Activated CD8-positive, alpha-beta memory T cell treated with anti-CD3 and anti-CD28 coated beads, Interleukin-2, amount 50 U/mL, for 24 hours (primary cell): ENCODE measurements at regions not wholly inside any gene's neighbourhood (a gene's known extent, or its start where the extent isn't known, plus 50 kb on each side); places are given as distances from the start of the nearest gene placed in this dataset.

Experiments
- DNase-seq: peaks from one replicate; pipeline ENCODE4 v3.0.0-alpha.2; 2020; ENCODE audit errors: extremely low read depth

DNA sequence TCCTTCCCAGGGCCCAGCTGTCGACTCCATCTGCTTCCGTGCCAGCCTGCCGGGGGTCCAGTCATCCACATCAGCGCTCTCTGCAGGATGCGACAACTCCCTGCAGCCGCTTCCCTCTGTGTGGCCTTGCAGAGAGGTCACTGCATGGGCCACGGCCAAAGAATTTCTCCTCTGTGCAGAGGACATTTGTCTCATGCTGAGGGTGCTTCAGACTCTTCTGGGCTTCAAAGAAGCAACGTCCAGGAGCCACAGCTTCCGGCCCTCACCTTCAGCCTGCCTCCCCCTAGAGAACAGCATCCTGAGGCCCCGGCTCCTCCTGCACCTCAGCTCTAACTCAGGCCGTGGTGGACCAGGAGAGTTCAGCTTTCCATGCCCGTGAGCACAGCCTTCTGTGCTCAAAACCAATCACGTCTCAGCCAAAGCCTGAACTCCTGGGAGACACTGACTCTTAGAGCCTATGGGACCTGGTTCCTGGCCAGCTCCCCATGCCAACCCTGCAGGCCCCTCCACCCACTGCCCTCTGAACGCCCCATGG is 258.9 kb downstream of the BRD1 start:
- DNase-seq, result no peak

DNA sequence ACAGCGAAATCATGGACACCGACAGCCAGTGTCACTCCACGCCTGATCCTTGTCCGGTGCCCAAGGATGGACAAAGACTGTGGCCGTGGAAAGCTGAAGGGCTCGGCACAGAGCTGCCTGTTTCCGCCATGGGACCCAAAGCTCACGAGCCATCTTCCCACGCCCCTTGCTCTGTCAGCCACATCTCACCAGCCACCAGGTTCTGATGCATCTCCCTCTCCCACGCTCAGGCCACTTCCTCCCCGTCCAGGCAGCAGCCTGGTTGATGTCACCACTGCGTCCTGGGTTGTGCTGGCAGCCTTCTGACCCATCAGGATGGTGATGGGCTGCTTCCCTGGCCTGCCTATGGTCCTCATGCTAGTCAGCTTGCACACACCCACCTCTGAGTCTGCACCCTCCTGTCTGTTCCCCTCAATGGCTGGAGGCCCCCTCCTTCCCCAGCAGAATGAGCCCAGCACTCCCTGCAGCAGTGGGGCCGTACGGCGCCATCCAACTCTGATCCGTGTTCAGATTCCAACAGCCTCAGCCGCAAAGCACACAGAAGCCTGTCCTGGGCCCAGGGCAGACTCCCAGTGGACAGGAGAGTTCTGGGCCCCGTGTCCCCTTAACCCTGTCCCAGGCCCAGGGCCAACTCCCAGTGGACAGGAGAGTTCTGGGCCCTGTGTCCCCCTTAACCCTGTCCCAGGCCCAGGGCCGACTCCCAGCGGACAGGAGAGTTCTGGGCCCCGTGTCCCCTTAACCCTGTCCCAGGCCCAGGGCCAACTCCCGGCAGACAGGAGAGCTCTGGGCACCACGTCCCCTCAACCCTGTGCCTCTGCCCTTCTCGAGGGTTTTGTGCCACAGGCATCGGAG is 259.5 kb downstream of the BRD1 start:
- no peak for DNase-seq

DNA sequence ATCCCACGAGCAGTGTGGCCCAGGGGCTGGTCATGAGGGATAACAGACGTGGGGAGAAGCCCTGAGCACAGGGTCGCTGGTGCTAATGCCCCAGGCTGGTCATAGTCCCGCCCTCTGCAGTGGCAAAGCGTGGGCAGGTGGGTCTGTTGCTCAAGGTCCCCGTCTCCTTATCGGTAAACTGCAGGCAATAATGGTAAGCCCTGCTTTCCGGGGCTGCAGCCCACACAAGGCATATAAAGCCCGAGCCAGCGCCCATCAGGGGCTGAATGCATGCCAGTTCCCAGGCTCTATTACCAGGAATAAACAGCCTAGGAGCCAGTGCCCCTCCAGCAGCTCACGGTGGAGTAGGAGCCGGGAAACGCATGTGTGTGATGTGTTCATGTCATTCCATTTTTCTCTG is 261.0 kb downstream of the BRD1 start:
- no peak for DNase-seq

DNA sequence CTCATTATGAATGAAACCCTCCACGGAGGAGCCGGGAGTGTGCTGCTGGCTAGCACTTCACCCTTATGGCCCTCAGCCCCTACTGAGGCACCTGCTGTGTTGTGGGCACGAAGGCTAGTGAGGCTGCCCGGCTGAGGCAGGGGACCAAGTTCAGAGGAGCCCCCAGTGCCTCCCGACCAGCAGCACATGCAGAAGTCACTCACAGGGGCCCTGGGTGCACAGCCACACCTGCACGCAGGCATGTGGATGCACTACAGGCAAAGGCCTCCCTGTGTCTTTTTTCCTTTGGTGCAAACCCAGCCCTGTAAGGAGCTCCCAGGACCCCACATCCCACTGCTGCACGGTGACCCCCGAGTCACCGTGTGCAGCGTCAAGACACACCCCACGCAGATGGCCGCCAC is 261.5 kb downstream of the BRD1 start:
- DNase-seq, result no peak

DNA sequence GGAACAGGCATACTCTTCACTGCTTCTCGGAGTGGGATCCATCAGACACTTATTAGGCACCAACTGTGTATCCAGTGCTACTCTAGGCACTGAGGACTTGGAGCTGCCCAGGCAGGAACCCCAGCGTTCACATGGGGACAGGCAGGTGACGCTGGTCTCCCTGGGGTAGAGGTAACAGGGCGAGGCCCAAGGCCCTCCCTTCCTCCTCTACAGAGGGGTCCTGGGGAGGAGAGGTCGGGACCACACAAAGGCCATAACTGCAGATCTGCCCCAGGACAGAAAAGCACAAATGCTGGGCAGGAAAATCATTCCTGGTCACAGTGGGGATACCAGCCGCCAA is 262.2 kb downstream of the BRD1 start:
- no peak for DNase-seq

DNA sequence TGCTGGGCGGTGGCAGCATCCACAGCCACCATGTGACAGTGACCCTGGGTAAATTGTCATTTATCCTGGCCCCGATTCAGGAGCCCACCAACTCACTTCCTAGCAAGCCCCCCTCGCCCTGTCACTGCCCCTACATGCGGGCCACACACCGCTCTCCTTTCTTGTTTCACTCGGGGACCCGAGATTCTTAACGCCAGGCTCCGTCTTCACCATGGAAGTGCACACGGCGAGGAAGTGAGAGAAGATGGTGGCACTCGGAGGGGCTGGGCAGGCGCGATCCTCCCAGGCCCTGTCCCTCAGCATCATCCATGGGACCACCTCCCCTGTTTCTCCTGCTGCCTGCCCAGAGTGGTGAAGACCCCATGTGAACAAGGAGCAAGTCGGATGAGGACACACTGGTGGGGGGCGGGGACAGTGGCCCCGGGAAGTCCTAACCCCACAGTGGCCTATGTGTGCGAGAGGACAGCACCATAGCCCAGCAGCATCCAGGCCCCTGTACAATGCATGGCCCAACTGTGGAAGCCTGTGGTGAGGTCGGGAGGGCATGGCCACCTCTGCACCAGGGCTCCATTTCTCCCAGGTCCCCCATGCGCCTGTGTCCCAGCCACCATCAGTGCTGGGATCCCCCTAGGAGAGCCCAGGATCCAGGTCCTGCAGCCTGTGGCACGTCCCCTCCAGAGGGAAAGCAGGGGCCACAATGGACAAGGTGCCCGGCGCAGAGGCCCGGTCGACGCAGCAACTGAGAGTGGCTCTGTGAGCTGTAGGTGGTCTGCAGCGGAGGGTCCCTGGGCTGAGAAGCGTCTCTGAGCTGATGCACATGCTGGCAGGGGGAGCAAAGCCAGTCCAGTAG is 262.8 kb downstream of the BRD1 start:
- DNase-seq, result no peak

DNA sequence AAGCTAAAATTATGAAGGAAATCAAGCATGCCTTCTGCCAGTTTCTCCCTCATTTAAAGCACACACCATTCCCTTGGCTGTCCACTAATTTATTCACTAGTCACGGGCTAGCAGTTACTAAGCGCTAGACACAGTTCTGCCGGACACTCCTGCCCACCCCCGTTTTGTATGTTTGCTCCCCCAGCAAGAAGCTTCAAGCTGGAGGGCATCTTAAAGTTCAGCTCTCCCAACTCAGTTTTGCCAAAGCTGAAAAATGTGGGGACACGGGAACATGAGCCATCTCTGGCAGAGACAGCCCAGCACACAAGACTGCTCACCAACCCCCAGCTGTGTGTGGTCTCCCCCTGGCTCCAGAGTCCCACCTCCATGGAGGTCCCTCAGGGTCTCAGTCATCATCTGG is 263.6 kb downstream of the BRD1 start:
- no peak for DNase-seq

DNA sequence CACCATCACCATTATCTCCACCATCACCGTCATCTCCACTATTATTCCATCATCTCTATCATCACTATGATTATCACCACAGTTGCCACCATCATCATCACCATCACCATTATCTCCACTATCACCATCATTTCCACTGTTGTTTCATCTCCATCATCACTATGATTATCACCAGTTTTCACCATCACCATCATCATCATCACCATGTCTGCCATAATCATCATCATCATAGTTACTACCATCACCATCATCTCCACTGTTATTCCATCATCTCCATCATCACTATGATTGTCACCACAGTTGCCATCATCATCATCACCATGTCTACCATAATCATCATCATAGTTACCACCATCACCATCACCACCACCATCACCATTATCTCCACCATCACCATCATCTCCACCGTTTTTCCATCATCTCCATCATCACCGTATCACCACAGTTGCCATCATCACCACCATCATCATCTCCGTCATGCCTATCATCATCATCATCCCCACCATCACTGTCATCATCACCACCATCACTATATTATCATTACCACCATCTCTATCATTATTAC is 264.9 kb downstream of the BRD1 start:
- DNase-seq, result no peak

DNA sequence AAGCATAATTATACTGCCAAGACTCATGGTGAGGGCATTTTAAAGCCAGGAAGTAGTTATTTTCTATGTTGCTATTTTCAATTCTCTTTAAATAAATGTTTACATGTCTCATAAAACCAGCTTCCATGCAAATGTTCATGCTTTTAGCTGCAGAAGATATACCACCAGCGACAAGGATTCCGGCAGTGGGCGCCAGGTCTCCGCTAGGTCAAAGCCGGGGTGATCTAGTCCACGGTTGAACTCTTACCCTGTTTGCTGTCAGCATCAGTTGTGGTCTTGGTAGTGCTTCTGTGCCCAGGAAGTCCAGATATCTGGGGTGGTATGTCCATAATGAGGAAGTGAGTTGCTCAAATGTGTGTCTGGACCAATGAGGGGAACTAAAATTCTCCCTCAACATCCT is 265.7 kb downstream of the BRD1 start:
- DNase-seq, result no peak

DNA sequence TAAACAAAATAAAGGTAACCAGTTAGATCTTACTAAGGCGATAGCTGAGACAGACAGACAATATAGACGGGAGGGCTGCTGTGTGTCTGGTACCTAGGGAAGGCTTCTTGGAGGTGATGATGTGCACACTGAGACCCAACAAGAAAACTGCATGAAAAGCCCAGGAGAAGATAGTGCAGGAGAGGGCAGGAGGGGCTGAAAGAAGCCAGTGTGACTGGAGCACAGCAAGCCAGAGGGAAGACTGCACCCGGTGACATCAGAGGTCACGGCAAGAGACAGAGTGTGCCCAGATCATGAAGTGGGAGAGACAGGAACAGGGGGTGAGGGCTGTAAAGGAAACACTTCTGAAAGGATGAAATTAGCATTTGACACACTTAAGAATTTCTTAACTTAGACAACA is 266.3 kb downstream of the BRD1 start:
- DNase-seq, result no peak

DNA sequence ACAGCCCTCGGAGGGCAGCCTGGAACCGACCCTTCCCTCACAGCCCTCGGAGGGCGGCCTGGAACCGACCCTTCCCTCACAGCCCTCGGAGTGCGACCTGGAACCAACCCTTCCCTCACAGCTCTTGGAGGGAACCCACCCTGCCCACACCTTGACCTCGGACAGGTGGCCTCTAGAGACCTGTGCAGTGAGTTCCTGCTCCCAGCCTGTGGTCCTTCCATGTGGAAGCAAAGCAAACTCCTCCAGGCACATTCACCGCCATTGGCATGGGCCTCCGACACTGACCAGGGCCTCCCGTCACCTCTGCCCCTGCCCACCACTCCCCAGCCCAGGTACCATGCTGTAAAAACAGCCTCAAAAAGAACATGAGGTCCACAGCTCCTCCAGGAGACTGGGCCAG is 272.1 kb downstream of the BRD1 start:
- no peak for DNase-seq

DNA sequence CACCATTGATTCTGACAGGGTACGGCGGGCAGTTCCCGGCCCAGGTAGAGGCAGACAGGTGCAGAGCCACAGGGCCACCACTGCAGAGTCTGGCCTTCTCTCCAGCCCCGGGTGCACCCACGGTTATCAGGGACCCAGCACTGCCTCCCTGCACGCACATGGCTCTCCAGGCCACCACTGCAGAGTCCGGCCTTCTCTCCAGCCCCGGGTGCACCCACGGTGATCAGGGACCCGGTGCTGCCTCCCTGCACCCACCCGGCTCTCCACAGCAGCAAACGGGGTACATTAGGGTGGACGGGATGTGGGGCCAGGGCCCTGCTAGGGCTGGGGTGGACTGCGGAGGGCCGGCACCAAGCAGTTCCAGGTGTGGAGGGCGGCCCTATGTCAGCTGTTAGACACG is 272.9 kb downstream of the BRD1 start:
- DNase-seq, result no peak

DNA sequence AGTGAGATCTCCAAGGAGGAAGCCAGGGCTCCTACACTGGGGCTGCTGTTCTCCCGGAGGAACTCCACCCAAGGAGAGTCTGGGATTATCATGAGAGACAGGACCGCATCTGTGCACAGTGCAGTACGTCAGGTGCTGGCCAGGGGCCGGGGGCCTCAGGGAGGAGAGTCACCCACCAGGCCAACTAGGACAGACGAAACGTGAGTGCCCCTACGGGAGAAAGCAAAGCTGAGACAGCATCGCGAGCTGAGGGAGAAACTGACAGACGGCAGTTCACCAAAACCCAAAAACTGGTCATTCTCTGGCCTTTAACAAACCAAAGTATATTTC is 273.4 kb downstream of the BRD1 start:
- no peak for DNase-seq

DNA sequence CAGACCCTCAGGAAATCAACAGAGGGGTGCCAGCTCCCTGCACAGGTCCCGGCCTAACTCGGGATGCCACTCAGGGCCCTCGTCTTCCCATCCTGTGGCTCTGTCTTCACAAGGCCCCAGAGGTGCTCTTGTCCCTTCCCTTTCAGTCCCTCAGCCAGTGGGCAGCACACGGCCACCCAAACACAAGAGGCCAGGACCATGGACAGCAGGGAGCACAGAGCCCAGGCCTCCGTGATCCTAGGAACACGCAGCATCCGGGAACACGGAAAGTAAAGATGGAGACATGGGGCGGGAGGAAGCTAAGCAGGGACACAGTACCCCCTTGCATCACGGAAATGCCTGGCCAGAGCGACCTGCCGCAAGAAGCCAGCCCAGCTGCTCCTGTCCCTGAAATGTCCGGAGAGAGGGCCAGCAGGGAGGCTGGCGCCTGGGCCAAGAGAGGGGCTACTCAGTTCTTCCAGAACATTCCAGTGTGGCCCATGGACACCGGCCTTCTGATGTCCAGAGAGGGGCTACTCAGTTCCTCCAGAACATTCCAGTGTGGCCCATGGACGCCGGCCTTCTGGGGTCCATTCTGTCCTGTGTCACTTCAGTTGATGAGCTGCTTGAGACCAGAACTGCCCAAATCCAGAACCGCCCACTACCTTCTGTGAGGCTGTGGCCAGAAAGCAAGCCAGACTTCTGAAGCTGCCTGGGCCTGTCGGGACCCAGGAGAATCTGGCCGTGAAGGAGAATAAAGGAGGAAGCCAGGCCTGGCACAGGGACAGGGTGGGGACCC is 274.0 kb downstream of the BRD1 start:
- DNase-seq, result no peak

DNA sequence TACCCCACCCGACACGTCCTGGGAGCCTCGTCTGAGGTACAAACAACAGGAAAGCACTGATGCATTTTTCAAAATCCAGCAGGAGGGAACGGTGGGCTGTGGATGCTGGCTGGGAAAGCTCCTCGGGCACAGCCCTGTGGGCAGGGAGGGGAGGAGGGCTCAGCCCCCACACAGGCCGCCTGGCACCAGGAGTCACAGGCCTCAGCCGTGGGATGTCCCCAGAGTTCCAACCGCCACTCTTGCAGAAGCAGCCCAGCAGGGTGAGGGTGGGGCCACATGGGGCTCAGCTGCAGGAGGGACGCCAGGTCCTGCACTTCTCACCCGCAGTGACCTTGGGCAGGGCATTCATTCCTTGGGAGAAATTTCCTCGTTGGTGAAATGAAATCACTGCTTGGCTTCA is 274.6 kb downstream of the BRD1 start:
- no peak for DNase-seq

DNA sequence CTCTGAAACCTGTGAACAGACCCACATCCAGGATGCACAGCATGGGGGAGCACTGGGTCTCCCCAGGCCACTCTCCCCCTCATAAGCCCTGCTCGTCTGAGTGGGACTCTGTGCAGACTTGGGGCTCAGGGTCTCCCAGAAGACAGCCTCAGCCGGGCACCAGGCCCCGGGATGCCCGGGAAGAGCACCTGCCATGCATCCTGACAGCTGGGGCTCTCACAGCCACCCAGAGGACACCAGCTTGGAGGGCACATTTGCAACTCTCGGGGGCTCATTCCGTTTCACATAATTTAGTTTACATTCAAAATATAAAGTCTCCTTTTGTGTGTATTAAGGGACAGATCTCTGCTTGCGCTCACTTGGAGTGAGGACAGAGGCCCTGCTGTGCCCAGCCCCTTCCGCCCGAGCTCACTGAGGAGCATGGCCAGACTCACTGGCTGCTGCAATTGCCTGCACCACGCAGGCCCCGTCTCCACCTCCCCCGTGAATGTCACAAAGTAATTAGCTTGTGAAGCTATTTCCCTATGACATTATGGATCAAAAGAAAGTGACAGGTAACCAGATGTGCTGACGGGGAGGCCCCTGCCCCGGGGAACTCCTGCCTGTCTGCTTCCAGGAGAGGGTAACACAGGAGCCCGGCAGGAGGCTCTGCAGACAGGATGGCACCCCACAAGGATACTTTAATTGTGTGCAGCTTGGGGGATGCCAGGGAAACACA is 275.6 kb downstream of the BRD1 start:
- DNase-seq, result no peak

DNA sequence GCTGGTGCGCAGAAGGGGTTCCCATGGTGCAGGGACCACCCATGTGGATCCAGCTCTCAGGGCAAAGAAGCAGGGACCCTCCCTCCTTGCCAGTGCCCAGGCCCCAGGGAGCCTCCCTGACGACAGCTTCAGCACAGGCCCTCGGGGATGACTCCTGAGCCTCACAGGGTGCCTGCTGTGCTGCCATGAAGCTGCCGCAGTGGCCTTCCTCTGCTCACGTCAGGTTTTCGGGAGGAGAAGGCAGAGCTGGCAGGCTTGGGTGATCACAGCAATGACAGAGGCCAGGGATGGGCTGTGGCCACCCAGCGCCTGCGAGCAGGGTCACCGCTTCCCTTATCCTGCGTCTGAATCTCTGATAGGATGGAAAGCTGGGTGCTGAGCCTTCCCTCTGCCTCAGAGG is 276.2 kb downstream of the BRD1 start:
- DNase-seq, result no peak

DNA sequence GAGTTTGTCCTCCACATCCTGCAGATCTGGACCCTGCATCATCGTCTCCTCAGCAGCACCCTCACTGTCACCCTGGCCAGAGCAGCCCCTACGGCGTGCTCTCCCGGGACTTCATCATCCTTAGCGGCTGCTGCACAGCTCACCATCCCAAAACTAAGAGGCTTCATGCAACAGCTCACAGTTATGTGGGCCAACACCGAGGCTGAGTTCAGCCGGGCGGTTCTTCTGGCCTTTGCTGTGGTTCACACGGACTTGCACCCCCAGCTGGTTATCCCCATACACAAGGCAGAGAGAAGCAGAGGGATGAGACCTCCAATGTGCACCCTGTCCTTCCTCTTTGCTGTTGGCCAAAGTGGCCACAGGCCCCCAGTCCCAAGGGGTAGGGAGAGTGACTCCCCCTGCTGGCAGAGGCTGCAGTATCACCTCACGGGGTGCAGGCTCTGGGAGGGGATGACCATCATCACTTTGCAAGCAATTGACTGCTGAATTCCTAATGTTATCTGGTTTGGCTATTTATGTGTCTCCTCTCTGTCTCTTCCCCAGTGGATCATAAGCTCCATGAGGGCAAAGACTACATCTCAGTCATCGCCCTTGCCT is 276.8 kb downstream of the BRD1 start:
- DNase-seq, result no peak

DNA sequence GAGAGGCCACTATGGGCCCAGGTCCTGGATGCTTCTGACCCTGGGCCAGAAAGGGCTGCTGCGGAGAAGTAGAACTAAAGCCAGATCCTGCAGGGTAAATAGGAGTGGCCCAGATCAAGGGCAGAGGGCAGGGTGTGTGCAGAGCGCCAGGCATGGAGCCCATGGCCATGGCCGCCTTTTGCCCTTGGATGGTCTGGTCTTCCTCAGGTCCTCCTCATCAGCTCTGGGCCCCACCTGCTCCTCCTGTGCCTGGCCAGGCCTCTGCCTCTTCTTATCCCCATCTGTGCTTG is 277.6 kb downstream of the BRD1 start:
- no peak for DNase-seq

DNA sequence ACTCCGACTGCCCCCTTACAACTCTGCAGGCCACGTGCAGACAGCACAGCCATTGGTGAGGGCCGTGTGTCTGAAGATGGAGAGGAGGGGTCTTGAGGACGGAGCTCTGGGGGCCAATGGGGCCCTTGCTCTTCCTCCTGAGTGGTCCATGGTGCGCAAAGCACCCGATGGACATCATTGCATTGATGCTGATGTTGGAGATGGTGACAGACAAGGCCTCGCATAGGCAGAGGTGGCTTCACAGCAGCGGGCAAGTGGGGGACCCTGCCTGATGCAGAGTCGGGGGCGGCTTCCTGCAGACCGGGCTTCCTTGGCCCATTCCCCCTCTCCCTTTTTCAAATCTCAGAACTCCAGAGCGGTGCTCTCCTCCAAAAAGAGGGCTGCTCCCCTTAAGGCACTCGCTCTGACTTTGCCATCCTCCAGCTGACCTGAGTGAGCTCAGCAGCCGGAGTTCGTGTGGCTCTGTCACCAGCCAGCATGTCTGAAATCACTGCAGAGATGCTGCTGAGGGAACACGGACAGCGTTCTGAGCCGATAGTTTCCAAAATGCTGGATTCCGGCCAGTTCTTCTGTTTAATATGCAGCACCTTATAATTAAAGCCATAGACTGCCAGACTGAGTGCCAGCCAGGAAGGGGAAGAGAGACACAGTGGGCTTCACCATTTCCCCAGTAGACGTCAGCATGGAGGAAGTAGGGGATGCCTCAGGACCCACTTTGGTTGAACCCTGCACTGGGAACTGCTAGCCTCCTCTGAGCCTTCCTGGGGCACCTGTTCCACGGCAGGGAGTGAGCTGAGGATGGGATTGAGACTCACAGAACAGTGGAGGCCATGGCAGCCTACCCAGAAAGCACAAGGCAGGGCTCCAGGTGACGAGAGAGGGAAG is 278.2 kb downstream of the BRD1 start:
- DNase-seq, result no peak
